ENCODE measurements at regions not wholly inside any gene's neighbourhood (a gene's known extent, or its start where the extent isn't known, plus 50 kb on each side); places are given as distances from the start of the nearest gene placed in this dataset.

GRCh38 chr2:176961775-176962619, 250.6 kb upstream of the HNRNPA3 start:
- no peak overlapping the region for H3K4me3 ChIP-seq (ENCODE audit: low read depth, low read length)
- no peak for TF ChIP-seq CTCF (IDR thresholded peaks at IDR 0.05; ENCODE audit: low read depth, low read length, missing control alignments)
- in situ Hi-C loops (cut with HindIII; ENCODE audit: low sequenced_read_pairs), result no loop called here

GRCh38 chr2:176963568-176964287, 248.9 kb upstream of the HNRNPA3 start:
- no peak overlapping the region for H3K4me3 ChIP-seq (ENCODE audit: low read depth, low read length)
- in situ Hi-C loops (cut with HindIII; ENCODE audit: low sequenced_read_pairs), result no loop called here
- no peak for TF ChIP-seq CTCF (IDR thresholded peaks at IDR 0.05; ENCODE audit: low read depth, low read length, missing control alignments)

More at GRCh38 chr2:176961775-176962619, 250.6 kb upstream of the HNRNPA3 start:
- no peak for DNase-seq (ENCODE audit: low read depth)

GRCh38 chr2:176967911-176968450, 244.6 kb upstream of the HNRNPA3 start:
- no peak for TF ChIP-seq CTCF (IDR thresholded peaks at IDR 0.05; ENCODE audit: low read depth, low read length, missing control alignments)
- H3K4me3 ChIP-seq (ENCODE audit: low read depth, low read length), result no peak overlapping the region
- in situ Hi-C loops (cut with HindIII; ENCODE audit: low sequenced_read_pairs), result no loop called here
- no peak for DNase-seq (ENCODE audit: low read depth)

More at GRCh38 chr2:176963568-176964287, 248.9 kb upstream of the HNRNPA3 start:
- no peak for DNase-seq (ENCODE audit: low read depth)

- TF ChIP-seq CTCF (IDR thresholded peaks at IDR 0.05; ENCODE audit: low read depth, low read length, missing control alignments), result no peak
- DNase-seq (ENCODE audit: low read depth), result no peak
- in situ Hi-C loops (cut with HindIII; ENCODE audit: low sequenced_read_pairs), result no loop called here
- no peak overlapping the region for H3K4me3 ChIP-seq (ENCODE audit: low read depth, low read length)
These were observed 242.8 kb upstream of the HNRNPA3 start for GRCh38 chr2:176969642-176970359.

GRCh38 chr2:176976736-176977685, 235.6 kb upstream of the HNRNPA3 start:
- no peak for TF ChIP-seq CTCF (IDR thresholded peaks at IDR 0.05; ENCODE audit: low read depth, low read length, missing control alignments)
- in situ Hi-C loops (cut with HindIII; ENCODE audit: low sequenced_read_pairs), result loop anchor here (5.0 kb wide), 1 partner anchor 70 kb away; no protein-coding TSS in a partner anchor

More at GRCh38 chr2:176976736-176977685, 235.6 kb upstream of the HNRNPA3 start:
- no peak for DNase-seq (ENCODE audit: low read depth)
- no peak overlapping the region for H3K4me3 ChIP-seq (ENCODE audit: low read depth, low read length)

Data from astrocyte of the cerebellum (primary cell).